GM12874 (cell line): ENCODE measurements at regions not wholly inside any gene's neighbourhood (a gene's known extent, or its start where the extent isn't known, plus 50 kb on each side); places are given as distances from the start of the nearest gene placed in this dataset.

Experiments used
- CTCF ChIP-seq: IDR thresholded peaks from 2 replicates; pipeline ENCODE4 v1.5.1; 2011; ENCODE audit warnings: low read depth, mild to moderate bottlenecking, control low read depth, low read length, moderate library complexity; ENCODE audit not compliant: insufficient read depth

GRCh38 chr4:30822911-30823551, 102.9 kb downstream of the PCDH7 start:
- TF ChIP-seq CTCF, result no peak

- no peak for TF ChIP-seq CTCF
Measured at GRCh38 chr4:30825008-30825770, 105.0 kb downstream of the PCDH7 start.

- no peak for TF ChIP-seq CTCF
Measured at GRCh38 chr4:30828264-30828926, 108.2 kb downstream of the PCDH7 start.

- no peak for TF ChIP-seq CTCF
Measured at GRCh38 chr4:30832639-30833038, 112.5 kb downstream of the PCDH7 start.

- TF ChIP-seq CTCF, result no peak
Measured at GRCh38 chr4:30833206-30833605, 113.0 kb downstream of the PCDH7 start.

- TF ChIP-seq CTCF, result no peak
Measured at GRCh38 chr4:30835044-30835443, 114.9 kb downstream of the PCDH7 start.

- TF ChIP-seq CTCF, result no peak
Measured at GRCh38 chr4:30836231-30836630, 116.1 kb downstream of the PCDH7 start.
